ENCODE measurements at regions not wholly inside any gene's neighbourhood (a gene's known extent, or its start where the extent isn't known, plus 50 kb on each side); places are given as distances from the start of the nearest gene placed in this dataset.

GRCh38 chr20:26207237-26207966 is 510.7 kb upstream of the ZNF337 start (continued):
- no peak for TF ChIP-seq JUNB (IDR thresholded peaks at IDR 0.05; ENCODE audit: unreplicated experiment)
- TF ChIP-seq REST (IDR thresholded peaks at IDR 0.05; ENCODE audit: unreplicated experiment): no peak
- no peak for TF ChIP-seq ETS1 (IDR thresholded peaks at IDR 0.05)
- TF ChIP-seq CTCF (conservative IDR thresholded peaks at IDR 0.05; ENCODE audit: low read depth in 2 of 2): no peak
- no peak for TF ChIP-seq POLR2AphosphoS5 (IDR thresholded peaks at IDR 0.05; ENCODE audit: low read depth)
- TF ChIP-seq EZH2 (IDR thresholded peaks at IDR 0.05; ENCODE audit: low read depth, unreplicated experiment): no peak
- no peak for TF ChIP-seq EZH2phosphoT487 (IDR thresholded peaks at IDR 0.05; ENCODE audit: unreplicated experiment)

- no peaks in the 10 kb centered on the region for H4K20me1 ChIP-seq (replicated peaks; ENCODE audit: insufficient read depth)
- H3K4me1 Mint-ChIP-seq: peaks cover 6% of the 10 kb centered on the region
- no peak for DNase-seq (ENCODE audit: low spot score)
- no peak overlapping the region for H3K27ac ChIP-seq (ENCODE audit: low read depth)
- peaks cover 13% of the 10 kb centered on the region; the same call in 2 of the 3 replicates for H3K36me3 Mint-ChIP-seq (ENCODE audit: low read depth)
- no peaks in the 10 kb centered on the region for H3F3A ChIP-seq (replicated peaks; ENCODE audit: low read depth)
- H3K4me1 ChIP-seq (ENCODE audit: insufficient read depth): no peaks in the 10 kb centered on the region
- peaks cover 48% of the 10 kb centered on the region for H3K27me3 ChIP-seq (ENCODE audit: insufficient read depth)
- H3K9me2 ChIP-seq (ENCODE audit: insufficient read depth): no peaks in the 10 kb centered on the region
- peaks cover 28% of the 10 kb centered on the region for H3K27me3 Mint-ChIP-seq (ENCODE audit: insufficient read depth, low read depth, poor library complexity)
- no peaks in the 10 kb centered on the region for H3K79me2 ChIP-seq (replicated peaks; ENCODE audit: insufficient read depth)
- peaks cover 30% of the 10 kb centered on the region for H3K9me3 Mint-ChIP-seq
- no peak overlapping the region for H3K4me2 ChIP-seq
- no peak overlapping the region for H3K4me3 ChIP-seq
- no peak overlapping the region for H3K27ac Mint-ChIP-seq
- H3K36me3 ChIP-seq (ENCODE audit: insufficient read depth): peaks cover 7% of the 10 kb centered on the region; the same call in 1 of the 2 replicates
- H2AFZ ChIP-seq: no peak overlapping the region
- no peak overlapping the region for H3K4me3 Mint-ChIP-seq
- no peak for ATAC-seq
- no peak for TF ChIP-seq REST (IDR thresholded peaks at IDR 0.05; ENCODE audit: unreplicated experiment)
- TF ChIP-seq NANOG (IDR thresholded peaks at IDR 0.05; ENCODE audit: borderline replicate concordance): no peak
- no peak for TF ChIP-seq ZNF331 (CRISPR knock-in tag; IDR thresholded peaks at IDR 0.05; ENCODE audit: low read depth)
Observed at GRCh38 chr20:26205350-26205749, 508.7 kb upstream of the ZNF337 start.

Measured in GM23338 (cell line).